ENCODE measurements at regions not wholly inside any gene's neighbourhood (a gene's known extent, or its start where the extent isn't known, plus 50 kb on each side); places are given as distances from the start of the nearest gene placed in this dataset.

DNA sequence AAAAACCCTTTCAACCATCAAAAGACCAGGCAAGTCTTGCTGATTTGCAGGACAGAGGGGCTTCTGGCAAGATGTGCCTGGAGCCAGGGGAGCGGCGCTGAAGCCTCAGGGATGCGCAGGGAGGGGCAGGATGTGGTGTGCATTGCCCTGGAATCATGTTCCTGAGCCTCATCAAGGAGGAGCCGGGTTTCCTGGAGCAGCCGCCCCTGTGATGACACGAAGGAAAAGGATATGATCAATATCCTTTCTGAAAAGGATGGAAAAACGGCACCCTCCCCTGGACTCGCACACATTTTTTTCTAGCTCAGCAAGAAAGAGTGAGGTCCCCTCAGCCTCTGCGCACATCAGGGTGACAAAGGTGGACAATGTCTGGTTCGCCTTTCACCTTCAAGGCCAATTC lies 173.1 kb upstream of the SSTR4 start:
- DNase-seq (no peak), ATAC-seq (ENCODE audit: low read depth) (no peak)
- Histone ChIP-seq H2BK120ac (ENCODE audit: low read depth, low read length) (no peak overlapping the region), H3K4me2 (ENCODE audit: low read depth, low read length) (no peak overlapping the region), H3K9ac (ENCODE audit: low read depth, low read length) (no peak overlapping the region), H3K27ac (ENCODE audit: insufficient read depth, low read length) (no peak overlapping the region), H3K4me1 (ENCODE audit: control insufficient read depth, insufficient read depth, low read length) (no peaks in the 10 kb centered on the region), H4K5ac (ENCODE audit: low read depth, low read length) (no peak overlapping the region), H4K91ac (ENCODE audit: insufficient read depth, low read depth, low read length) (no peak overlapping the region), H2AFZ (replicated peaks; ENCODE audit: low read length, poor library complexity) (no peak overlapping the region), H2AK9ac (replicated peaks; ENCODE audit: low read depth, low read length, poor library complexity) (no peak overlapping the region), H3K27me3 (ENCODE audit: control insufficient read depth, insufficient read depth, low read length) (peaks cover 4% of the 10 kb centered on the region; the same call in 1 of the 2 replicates), H3K36me3 (ENCODE audit: control insufficient read depth, insufficient read depth, low read length) (no peaks in the 10 kb centered on the region), H2BK5ac (ENCODE audit: low read depth, low read length, poor library complexity, severe bottlenecking) (no peak overlapping the region), H2BK15ac (ENCODE audit: low read depth, low read length) (no peak overlapping the region), H3K23ac (ENCODE audit: low read depth, low read length) (no peak overlapping the region), H2BK20ac (ENCODE audit: low read depth, low read length) (no peak overlapping the region), H4K20me1 (ENCODE audit: insufficient read depth, low read length) (no peaks in the 10 kb centered on the region), H3K79me1 (ENCODE audit: low read depth in 1 of 2, low read length in 2 of 2) (no peaks in the 10 kb centered on the region), H3K4ac (ENCODE audit: low read depth, low read length) (no peak overlapping the region), H3K4me3 (ENCODE audit: insufficient read depth, low read depth, low read length) (no peak overlapping the region), H4K8ac (ENCODE audit: low read depth in 2 of 2, low read length in 2 of 2) (no peak overlapping the region), H3K56ac (ENCODE audit: extremely low read depth, insufficient read depth, low read length) (no peak overlapping the region), H3K14ac (replicated peaks; ENCODE audit: low read depth, low read length) (no peak overlapping the region), H3K18ac (ENCODE audit: low read depth, low read length) (no peak overlapping the region), H3K9me3 (ENCODE audit: control insufficient read depth, insufficient read depth, low read length) (no peaks in the 10 kb centered on the region), H3K9me1 (ENCODE audit: insufficient read depth, low read length) (no peaks in the 10 kb centered on the region), H2AK5ac (ENCODE audit: low read depth, low read length) (no peak overlapping the region)
- WGBS, 2 experiments (ENCODE audit: extremely low coverage in 2 of 2, insufficient read length in 1 of 2), result no CpG with 5 or more reads among the region's 10 CpGs
- intact Hi-C loops (cut with micrococcal nuclease) (no loop called here), dilution Hi-C loops (cut with HindIII; ENCODE audit: low sequenced_read_pairs, unreplicated experiment) (no loop called here), in situ Hi-C loops (cut with MboI; ENCODE audit: low sequenced_read_pairs) (no loop called here)
- no TSS peak for BruUV-seq (replicated peaks)
- TF ChIP-seq MAZ (IDR thresholded peaks at IDR 0.05; ENCODE audit: borderline replicate concordance, low read depth, low read length), result no peak
- no peak for TF ChIP-seq BHLHE40 (IDR thresholded peaks at IDR 0.05; ENCODE audit: low read depth, low read length)
- no peak for TF ChIP-seq RFX5 (IDR thresholded peaks at IDR 0.05; ENCODE audit: low read depth, low read length)
- no peak for TF ChIP-seq CEBPB (IDR thresholded peaks at IDR 0.05; ENCODE audit: low read depth, low read length)
- TF ChIP-seq CTCF (conservative IDR thresholded peaks at IDR 0.05; ENCODE audit: low read depth, low read length), result no peak
- ChIA-PET CTCF (no interaction called here), POLR2A (ENCODE audit: unreplicated experiment) (no interaction called here)
